ENCODE measurements at regions not wholly inside any gene's neighbourhood (a gene's known extent, or its start where the extent isn't known, plus 50 kb on each side); places are given as distances from the start of the nearest gene placed in this dataset.

DNA sequence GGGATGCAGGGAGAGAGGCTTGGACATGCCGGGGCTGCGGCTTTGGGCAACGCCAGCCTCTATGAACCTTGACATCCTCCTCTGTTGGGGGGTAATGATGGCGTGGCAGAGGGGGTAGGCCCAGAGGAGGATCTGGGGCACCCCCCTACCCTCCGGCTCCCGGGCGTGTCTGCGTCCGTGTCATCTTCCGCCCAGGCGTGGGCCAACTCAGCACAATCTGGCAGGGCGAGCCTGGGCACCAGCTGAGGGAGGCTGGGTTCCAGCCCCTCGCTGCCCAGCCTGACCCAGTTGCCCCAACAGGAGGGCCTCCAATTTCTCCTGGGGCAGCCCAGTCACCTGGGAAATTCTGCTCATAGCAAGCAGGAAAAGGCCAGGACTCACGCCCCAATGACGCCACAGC is 62.9 kb upstream of the IL17B start:
- no peak for DNase-seq

DNA sequence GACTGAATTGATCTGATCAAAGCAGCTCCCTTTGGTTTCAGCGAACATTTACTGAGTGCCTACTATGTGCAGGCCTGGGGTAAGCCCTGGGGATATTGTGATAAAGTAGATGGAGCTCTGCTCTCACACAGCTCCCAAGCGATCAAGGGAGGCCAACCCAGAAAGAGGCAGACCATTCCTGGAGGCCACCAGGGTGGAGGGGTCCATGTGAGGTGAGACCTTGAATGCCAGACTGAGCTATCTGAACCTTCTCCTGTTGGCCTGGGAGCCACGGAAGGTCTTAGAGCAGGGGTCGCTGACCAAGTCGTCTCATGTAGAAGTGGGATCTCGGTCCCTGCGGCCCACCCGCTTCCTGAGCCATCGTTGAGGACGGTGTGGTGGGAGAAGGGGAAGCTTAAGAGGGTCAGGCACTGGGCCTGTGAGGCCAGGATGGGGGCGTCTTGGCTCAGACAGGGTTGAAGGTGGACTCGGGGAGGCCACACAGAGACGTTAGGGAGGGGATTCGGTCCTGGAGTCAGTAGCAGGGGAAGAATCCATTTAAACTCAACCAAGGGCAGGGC is 62.2 kb upstream of the IL17B start:
- no peak for DNase-seq

DNA sequence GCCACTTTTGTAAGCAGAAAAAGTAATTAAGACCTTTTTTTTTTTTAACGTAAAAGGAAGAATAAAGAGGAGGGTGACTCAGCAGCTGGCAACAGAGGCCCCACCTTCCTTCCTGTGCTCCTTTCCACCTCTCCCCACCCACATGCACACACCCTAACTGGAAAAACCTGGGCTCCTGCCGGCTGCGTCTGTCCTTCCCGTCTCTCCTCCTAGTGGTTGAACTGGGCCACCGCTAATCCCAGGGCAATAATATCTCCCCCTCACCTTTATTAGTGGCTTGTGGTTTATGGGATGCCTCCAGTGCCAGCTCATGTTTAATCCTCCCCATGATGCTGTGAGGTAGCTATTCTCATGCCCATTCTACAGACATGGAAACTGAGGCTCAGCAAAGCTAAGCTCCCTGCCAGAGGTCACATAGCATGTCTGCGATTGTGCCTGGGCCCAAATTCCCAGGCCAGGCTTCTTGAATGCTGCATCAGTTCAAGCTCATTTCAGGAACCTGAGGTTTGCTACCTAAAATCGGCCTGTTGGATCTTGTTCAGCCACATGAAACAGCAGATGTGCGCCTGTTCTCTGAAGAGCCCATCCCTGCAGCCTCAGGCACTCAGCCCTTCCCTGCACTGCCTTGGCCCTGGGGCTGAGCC is 60.9 kb upstream of the IL17B start:
- no peak for DNase-seq

DNA sequence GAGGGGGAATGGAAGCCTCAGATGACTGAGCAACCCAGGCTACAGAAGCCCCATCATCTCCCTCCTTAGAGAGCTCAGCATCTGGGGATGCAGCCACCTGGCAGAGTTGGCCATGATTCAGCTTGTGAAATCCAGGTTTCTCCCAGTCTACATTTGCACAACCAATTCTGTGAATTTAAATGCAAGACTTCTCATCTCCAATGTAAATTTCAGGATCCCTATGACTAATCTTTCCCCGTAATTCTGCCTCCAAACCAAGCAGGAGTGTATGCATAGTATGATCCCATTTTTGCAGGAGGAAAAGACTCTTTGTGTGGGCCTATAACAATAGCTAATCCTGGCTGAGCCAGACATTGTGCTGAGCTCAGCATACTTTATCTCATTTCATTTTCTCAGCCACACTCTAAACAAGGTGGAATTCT is 59.6 kb upstream of the IL17B start:
- no peak for DNase-seq

DNA sequence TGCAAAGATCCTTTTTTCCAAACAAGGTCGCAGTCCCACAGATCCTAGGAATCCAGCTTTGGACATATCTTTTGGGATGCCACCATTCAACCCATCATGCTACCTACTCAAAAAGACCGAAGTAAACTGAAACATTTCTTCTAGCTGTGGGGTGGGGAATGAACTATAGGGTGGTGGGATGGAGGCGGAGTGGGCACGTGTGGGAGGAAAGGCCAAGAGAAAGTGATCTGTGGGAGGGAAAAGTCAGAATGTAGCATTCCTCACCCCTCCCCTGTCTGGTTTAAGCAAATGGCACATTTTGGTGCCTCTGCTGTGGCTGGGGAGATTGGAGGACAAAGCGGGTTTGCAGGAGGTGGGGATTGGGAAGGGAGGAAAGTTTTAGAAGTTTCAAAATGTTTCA is 59.2 kb upstream of the IL17B start:
- DNase-seq: no peak

- no peak for DNase-seq
Measured at GRCh38 chr5:149437391-149438040, 58.4 kb upstream of the IL17B start.

- no peak for DNase-seq
Measured at GRCh38 chr5:149435660-149436059, 56.6 kb upstream of the IL17B start.

DNA sequence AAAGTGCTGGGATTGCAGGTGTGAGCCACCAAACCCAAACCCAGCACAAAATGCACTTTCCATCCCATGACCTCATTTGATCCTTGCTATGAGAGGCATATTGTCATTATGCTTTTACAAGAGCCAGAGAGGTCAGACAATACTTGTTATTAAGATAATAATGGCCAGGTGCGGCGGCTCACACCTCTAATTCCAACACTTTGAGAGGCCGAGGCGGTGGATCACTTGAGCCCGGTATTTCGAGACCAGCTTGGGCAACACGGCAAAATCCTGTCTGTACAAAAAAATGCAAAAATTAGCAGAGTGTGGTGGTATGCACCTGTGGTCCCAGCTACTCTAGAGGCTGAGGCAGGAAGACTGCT is 55.9 kb upstream of the IL17B start:
- no peak for DNase-seq

DNA sequence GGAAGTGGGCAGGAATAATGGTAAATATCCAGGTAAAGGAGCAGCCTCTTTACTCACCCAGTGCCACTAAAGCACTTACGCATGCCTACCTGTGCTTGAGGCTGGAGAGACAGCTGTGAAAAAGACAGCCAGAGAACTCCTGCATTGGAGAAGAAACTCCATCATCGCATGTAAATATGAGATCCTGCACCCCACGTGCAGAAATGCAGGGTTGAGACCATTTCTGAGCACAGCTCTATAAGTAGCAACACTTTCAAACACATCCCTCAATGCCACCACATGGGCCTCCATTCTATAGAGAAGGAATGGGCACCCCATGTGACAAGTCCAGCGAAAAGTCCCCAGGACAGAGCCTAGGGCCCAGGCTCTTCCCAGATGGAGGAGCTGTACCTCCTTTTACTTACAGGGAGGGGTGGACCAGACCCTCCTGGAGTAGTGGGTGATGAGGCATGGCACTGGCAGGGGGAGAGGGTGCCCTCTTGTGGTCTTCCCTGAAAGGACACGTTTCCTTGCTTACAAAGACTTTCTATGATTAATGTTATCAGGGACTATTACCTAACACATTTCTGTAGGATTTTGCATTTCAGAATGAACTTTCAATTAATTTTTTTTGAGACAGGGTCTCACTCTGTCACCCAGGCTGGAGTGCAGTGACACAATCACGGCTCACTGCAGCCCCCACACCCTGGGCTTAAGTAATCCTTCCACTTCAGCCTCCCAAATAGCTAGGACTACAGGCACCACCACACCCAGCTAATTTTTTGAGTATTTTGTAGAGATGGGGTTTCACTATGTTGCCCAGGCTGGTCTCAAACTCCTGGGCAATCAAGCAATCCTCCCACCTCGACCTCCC is 55.3 kb upstream of the IL17B start:
- DNase-seq: peak in 2 of 4 experiments; percentile 9 to 25

GRCh38 chr5:149433524-149434131 is 54.5 kb upstream of the IL17B start:
- DNase-seq: no peak

DNA sequence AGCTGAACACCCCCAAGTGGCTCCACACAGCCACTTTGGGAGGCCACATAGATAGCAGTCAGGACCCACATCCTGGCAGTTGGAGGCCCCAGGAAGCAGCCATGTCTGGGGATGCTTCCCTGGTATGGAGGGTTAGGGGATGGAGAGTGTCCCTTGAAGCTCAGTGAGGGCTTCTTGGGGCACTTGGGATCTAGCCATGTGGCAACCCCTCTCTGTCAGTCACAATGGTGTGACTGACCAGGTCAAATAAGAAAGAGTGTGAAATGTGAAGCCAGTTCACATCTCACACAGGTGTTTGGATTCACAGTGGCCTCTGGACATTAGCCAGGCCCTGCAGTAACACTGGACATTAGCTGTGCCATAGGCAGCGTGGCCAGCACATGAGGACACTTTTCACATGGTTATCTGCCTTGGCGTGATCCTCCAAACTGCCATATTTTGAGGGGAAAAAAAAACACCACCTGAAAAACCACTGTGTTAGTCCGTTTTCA is 53.9 kb upstream of the IL17B start:
- DNase-seq: no peak

GRCh38 chr5:149432376-149432775 is 53.3 kb upstream of the IL17B start:
- no peak for DNase-seq

DNA sequence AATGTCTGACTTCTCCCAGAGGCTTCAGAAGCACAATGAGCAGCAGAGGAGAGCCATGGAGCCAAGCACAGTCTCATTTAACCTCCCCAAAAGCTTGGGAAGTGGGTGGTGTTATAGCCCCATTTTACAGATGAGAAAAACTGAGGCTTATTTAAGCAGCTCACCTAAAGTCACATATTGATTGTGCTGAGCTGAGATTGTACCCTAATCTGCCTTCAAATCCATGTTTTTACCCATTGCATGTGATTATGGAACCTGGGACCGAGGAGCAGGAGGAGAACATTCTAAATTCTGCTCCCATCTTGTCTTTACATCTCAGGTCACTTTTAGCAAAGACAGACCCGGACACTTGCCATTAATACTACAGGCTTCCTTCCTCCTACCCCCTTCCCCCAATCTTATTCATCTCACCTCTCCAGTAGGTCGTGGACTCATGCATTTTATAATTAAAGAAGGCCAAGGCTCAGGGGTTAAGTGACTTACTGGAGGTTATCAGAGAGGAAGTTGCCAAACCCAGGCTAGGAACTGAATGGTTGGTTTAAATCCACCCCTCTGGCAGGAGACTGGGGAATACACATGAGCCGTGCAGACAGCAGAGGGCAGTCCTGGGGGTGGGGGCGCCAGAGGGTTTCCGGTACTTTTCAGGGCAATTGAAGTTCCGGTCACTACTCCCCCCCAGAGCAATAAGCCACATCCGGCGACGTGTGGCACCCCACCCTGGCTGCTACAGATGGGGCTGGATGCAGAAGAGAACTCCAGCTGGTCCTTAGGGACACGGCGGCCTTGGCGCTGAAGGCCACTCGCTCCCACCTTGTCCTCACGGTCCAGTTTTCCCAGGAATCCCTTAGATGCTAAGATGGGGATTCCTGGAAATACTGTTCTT is 51.0 kb upstream of the IL17B start:
- DNase-seq: no peak
